Upper lobe of left lung (tissue), 6 donors: ENCODE measurements at regions not wholly inside any gene's neighbourhood (a gene's known extent, or its start where the extent isn't known, plus 50 kb on each side); places are given as distances from the start of the nearest gene placed in this dataset.

Source experiments
- ATAC-seq, 2 donors: fragments of 200-7000 bp; cut with Tn5 transposase; one replicate each; pipeline ENCODE4 v1.9.1; 2022; ENCODE audit warnings: mild to moderate bottlenecking in 2 of 2, moderate library complexity in 2 of 2; ENCODE audit not compliant: low FRiP score in 2 of 2
- DNase-seq, 2 donors: peaks; one replicate each; pipeline ENCODE4 v3.0.0-alpha.2; 2019 to 2020
- H3K27ac ChIP-seq, 4 donors: fragments of 200-600 bp; sonication (generic); one replicate each; pipeline ENCODE4 v1.5.1; 2016 to 2019
- H3K27me3 ChIP-seq, 4 donors: fragments of 200-600 bp; sonication (generic); one replicate each; pipeline ENCODE4 v1.5.1; 2017 to 2019
- H3K36me3 ChIP-seq, 4 donors: fragments of 200-600 bp; sonication (generic); one replicate each; pipeline ENCODE4 v1.5.1; 2016 to 2019
- H3K4me1 ChIP-seq, 4 donors: fragments of 200-600 bp; sonication (generic); one replicate each; pipeline ENCODE4 v1.5.1; 2018 to 2019
- H3K4me3 ChIP-seq, 4 donors: fragments of 200-600 bp; sonication (generic); one replicate each; pipeline ENCODE4 v1.5.1; 2017 to 2019; ENCODE audit warnings: mild to moderate bottlenecking in 2 of 4, moderate library complexity in 1 of 4
- H3K9me3 ChIP-seq, 4 donors: fragments of 200-600 bp; sonication (generic); one replicate each; pipeline ENCODE4 v1.5.1; 2018 to 2019
- EP300 ChIP-seq, 4 donors: sonication (generic); formaldehyde crosslinking; IDR thresholded peaks; one replicate each; pipeline ENCODE4 v1.5.1; 2017; ENCODE audit warnings: antibody characterized with exemption in 4 of 4, control low read depth in 2 of 4
- POLR2A ChIP-seq, 4 donors: fragments of 450-650 bp; IDR thresholded peaks; one replicate each; pipeline ENCODE4 v1.5.1; 2016 to 2017; ENCODE audit warnings: antibody characterized with exemption in 4 of 4, mild to moderate bottlenecking in 2 of 4
- POLR2AphosphoS5 ChIP-seq, 2 donors: sonication (generic); formaldehyde crosslinking; IDR thresholded peaks; one replicate each; pipeline ENCODE4 v1.5.1; 2017; ENCODE audit warnings: antibody characterized with exemption in 2 of 2
- WGBS, 2 donors: methylation state at CpG; one replicate each; pipeline ENCODE4 v1.1.5; 2017 to 2018; 5-methylcytosine and 5-hydroxymethylcytosine counted together
- TF ChIP-seq, protein P1 (sequence below), 6 experiments: fragments of 450-650 bp in 4 of 6; fragments of 200-600 bp in 2 of 6; sonication (generic) in 2 of 6; IDR thresholded peaks; one replicate each; pipeline ENCODE4 v1.5.1; 2016 to 2019; ENCODE audit warnings: antibody characterized with exemption in 6 of 6
- donor health status: DM: no; HTN: no; CAD: no; lungs with moderate emphysema.
- donor health status: DM: no; HTN: yes; CAD: no; lungs with severe emphysema.

DNA sequence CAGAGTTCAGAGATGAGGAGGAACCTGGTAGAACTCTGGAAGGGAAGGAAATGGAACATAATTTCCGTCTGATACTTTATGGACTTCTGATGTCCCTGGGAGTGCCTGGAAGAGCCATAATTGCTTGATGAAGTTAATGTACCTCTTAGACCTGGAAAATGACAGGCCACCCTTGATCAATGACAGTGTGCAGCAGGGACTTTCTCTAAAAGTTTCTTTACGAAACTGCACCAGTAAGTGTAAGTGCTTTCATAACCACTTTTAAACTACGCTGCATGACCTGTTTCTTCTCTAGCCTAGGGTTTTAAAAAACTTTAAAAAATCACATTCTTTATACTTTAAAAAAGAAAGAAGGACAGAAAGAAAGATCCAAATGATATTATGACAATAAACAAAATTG, 164.5 kb downstream of the LPIN1 start:
- Histone ChIP-seq H3K4me3 (no peak overlapping the region), H3K9me3 (no peaks in the 10 kb centered on the region), H3K4me1 (no peaks in the 10 kb centered on the region), H3K36me3 (no peaks in the 10 kb centered on the region), H3K27ac (no peak overlapping the region), H3K27me3 (no peaks in the 10 kb centered on the region)
- DNase-seq: no peak
- WGBS, 2 donors: 89 to 93% methylated on average over 3 of the region's 3 CpGs
- TF ChIP-seq POLR2AphosphoS5 (IDR thresholded peaks at IDR 0.05) (no peak), POLR2A (IDR thresholded peaks at IDR 0.05) (no peak), EP300 (IDR thresholded peaks at IDR 0.05) (no peak)
- TF ChIP-seq, protein P1, sequence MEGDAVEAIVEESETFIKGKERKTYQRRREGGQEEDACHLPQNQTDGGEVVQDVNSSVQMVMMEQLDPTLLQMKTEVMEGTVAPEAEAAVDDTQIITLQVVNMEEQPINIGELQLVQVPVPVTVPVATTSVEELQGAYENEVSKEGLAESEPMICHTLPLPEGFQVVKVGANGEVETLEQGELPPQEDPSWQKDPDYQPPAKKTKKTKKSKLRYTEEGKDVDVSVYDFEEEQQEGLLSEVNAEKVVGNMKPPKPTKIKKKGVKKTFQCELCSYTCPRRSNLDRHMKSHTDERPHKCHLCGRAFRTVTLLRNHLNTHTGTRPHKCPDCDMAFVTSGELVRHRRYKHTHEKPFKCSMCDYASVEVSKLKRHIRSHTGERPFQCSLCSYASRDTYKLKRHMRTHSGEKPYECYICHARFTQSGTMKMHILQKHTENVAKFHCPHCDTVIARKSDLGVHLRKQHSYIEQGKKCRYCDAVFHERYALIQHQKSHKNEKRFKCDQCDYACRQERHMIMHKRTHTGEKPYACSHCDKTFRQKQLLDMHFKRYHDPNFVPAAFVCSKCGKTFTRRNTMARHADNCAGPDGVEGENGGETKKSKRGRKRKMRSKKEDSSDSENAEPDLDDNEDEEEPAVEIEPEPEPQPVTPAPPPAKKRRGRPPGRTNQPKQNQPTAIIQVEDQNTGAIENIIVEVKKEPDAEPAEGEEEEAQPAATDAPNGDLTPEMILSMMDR (IDR thresholded peaks at IDR 0.05): no peak
- no peak for ATAC-seq

DNA sequence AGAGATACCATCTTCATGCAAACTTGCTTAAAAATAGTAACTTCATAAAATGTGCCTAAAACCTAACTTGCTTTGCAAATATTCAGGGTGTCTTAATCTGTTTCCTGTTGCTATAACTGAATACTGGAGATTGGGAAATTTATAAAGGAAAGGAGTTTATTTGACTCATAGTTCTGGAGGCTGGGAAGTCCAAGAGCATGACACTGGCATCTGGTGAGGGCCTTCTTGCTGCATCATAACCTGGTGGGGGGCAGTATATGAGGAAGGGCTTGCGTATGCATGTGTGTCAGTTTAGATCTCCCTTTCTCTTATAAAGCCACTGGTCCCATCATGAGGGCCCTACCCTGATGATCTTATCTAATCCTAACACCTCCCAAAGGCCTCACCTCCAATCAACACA, 166.5 kb downstream of the LPIN1 start:
- Histone ChIP-seq H3K27ac (no peak overlapping the region), H3K9me3 (no peaks in the 10 kb centered on the region), H3K4me3 (no peak overlapping the region), H3K27me3 (no peaks in the 10 kb centered on the region), H3K36me3 (no peaks in the 10 kb centered on the region), H3K4me1 (no peaks in the 10 kb centered on the region)
- WGBS, 2 donors: 97 to 100% methylated on average over 1 of the region's 1 CpG
- DNase-seq (no peak), ATAC-seq (no peak)
- no peak for TF ChIP-seq EP300 (IDR thresholded peaks at IDR 0.05)
- no peak for TF ChIP-seq POLR2AphosphoS5 (IDR thresholded peaks at IDR 0.05)
- no peak for TF ChIP-seq POLR2A (IDR thresholded peaks at IDR 0.05)
- TF ChIP-seq, protein P1 (IDR thresholded peaks at IDR 0.05): no peak

DNA sequence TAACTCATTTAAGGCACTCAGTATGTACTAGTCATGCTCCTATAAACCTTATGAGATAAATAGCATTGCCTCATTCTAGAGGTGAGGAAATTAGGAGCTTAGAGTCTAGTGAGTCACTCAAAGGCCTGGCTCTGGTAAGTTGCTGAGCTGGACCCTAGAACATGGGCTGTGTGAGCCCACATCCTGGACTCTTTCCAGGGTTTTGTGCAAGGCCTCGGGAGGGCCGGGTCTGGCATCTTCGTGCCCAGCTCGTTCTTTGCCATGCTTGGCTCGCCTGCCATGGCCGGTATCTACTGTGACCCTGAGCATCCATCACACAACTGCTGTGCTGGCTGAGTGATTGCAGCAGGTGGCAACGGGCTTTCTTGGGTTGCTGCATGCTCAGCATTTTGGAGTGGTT, 168.0 kb downstream of the LPIN1 start:
- Histone ChIP-seq H3K36me3 (no peaks in the 10 kb centered on the region), H3K9me3 (no peaks in the 10 kb centered on the region), H3K4me1 (no peaks in the 10 kb centered on the region), H3K27me3 (no peaks in the 10 kb centered on the region), H3K4me3 (no peak overlapping the region), H3K27ac (no peak overlapping the region)
- peak in 1 of 2 donors; percentile 15 for DNase-seq
- 83 to 86% methylated on average over 1 to 7 of the region's 7 CpGs for WGBS, 2 donors
- TF ChIP-seq POLR2A (IDR thresholded peaks at IDR 0.05) (no peak), EP300 (IDR thresholded peaks at IDR 0.05) (no peak), POLR2AphosphoS5 (IDR thresholded peaks at IDR 0.05) (no peak)
- TF ChIP-seq, protein P1 (IDR thresholded peaks at IDR 0.05): no peak
- no peak for ATAC-seq

DNA sequence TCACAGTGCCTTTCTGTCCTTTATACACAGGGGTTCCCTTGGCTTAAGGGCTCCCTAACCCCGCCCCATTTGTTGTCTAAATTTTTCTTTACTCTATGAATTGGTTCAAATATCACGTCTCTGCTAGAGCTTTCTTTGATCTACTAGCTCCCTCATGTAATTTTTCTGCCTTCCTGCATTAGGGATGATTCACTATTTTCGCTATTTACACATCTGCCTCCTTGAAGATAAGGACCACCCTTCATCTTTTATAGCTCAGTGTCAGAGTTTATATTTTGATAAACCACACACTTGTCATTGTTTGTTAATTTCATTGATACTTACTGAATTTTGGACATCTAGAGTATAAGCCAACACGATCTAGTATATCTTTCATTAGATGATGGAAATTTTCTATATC, 169.2 kb downstream of the LPIN1 start:
- DNase-seq (no peak), ATAC-seq (no peak)
- no peaks in the 10 kb centered on the region for H3K36me3 ChIP-seq
- no peak overlapping the region for H3K27ac ChIP-seq
- H3K4me3 ChIP-seq: no peak overlapping the region
- no peaks in the 10 kb centered on the region for H3K9me3 ChIP-seq
- H3K4me1 ChIP-seq: no peaks in the 10 kb centered on the region
- WGBS, 2 donors: 83 to 90% methylated on average over 4 of the region's 4 CpGs
- no peaks in the 10 kb centered on the region for H3K27me3 ChIP-seq
- TF ChIP-seq EP300 (IDR thresholded peaks at IDR 0.05) (no peak), POLR2AphosphoS5 (IDR thresholded peaks at IDR 0.05) (no peak), POLR2A (IDR thresholded peaks at IDR 0.05) (no peak)
- TF ChIP-seq, protein P1 (IDR thresholded peaks at IDR 0.05): no peak

DNA sequence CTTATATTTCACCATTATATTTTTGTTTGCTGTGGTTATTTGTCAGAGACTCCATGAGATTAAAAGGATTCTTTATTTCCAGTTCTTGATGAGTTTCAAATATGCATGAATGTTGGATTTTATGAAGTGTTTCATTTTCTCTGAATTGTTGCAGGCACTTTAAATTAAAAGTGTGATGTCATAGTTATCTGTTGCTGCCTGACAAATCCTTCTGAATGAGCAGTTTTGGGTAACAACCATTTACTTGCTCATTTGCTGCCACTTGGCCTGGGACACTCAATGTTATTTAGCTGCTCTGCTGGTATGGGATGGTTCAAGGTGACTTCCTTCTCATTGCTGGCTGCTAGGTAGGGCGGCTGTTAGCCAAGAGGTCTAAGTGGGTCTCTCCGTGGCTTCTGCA, 173.5 kb downstream of the LPIN1 start:
- ATAC-seq: no peak
- TF ChIP-seq EP300 (IDR thresholded peaks at IDR 0.05) (no peak), POLR2AphosphoS5 (IDR thresholded peaks at IDR 0.05) (no peak), POLR2A (IDR thresholded peaks at IDR 0.05) (no peak)
- TF ChIP-seq, protein P1 (IDR thresholded peaks at IDR 0.05): no peak
- no peak overlapping the region for H3K27ac ChIP-seq
- H3K4me3 ChIP-seq: no peak overlapping the region
- H3K36me3 ChIP-seq: no peaks in the 10 kb centered on the region
- H3K9me3 ChIP-seq: no peaks in the 10 kb centered on the region
- no peak for DNase-seq
- no peaks in the 10 kb centered on the region for H3K4me1 ChIP-seq
- 87 to 91% methylated on average over 2 of the region's 2 CpGs for WGBS, 2 donors
- H3K27me3 ChIP-seq: no peaks in the 10 kb centered on the region
